ENCODE measurements at regions not wholly inside any gene's neighbourhood (a gene's known extent, or its start where the extent isn't known, plus 50 kb on each side); places are given as distances from the start of the nearest gene placed in this dataset.
"Not testable (repeated sequence)": the region's sequence is repeated elsewhere in the genome, so short reads cannot be mapped to it uniquely, and the experiment has no call there.

- in situ Hi-C loops (cut with HindIII; ENCODE audit: low sequenced_read_pairs): no loop called here
- TF ChIP-seq CTCF (IDR thresholded peaks at IDR 0.05; ENCODE audit: low read depth, low read length, missing control alignments): no peak
- DNase-seq (ENCODE audit: low read depth): no peak
These were observed 470.0 kb upstream of the GCFC2 start for GRCh38 chr2:76180676-76181075.

GRCh38 chr2:76178610-76179009, 467.9 kb upstream of the GCFC2 start:
- in situ Hi-C loops (cut with HindIII; ENCODE audit: low sequenced_read_pairs): no loop called here
- no peak for TF ChIP-seq CTCF (IDR thresholded peaks at IDR 0.05; ENCODE audit: low read depth, low read length, missing control alignments)
- H3K4me3 ChIP-seq (ENCODE audit: low read depth, low read length): no peak overlapping the region
- no peak for DNase-seq (ENCODE audit: low read depth)

More at GRCh38 chr2:76180676-76181075, 470.0 kb upstream of the GCFC2 start:
- H3K4me3 ChIP-seq (ENCODE audit: low read depth, low read length): no peak overlapping the region

- in situ Hi-C loops (cut with HindIII; ENCODE audit: low sequenced_read_pairs): no loop called here
- H3K4me3 ChIP-seq (ENCODE audit: low read depth, low read length): no peak overlapping the region
- no peak for TF ChIP-seq CTCF (IDR thresholded peaks at IDR 0.05; ENCODE audit: low read depth, low read length, missing control alignments)
- DNase-seq (ENCODE audit: low read depth): no peak
These were observed 464.6 kb upstream of the GCFC2 start for GRCh38 chr2:76175295-76175694.

- no peak for TF ChIP-seq CTCF (IDR thresholded peaks at IDR 0.05; ENCODE audit: low read depth, low read length, missing control alignments)
- in situ Hi-C loops (cut with HindIII; ENCODE audit: low sequenced_read_pairs): no loop called here
- no peak overlapping the region for H3K4me3 ChIP-seq (ENCODE audit: low read depth, low read length)
- no peak for DNase-seq (ENCODE audit: low read depth)
These were observed 463.8 kb upstream of the GCFC2 start for GRCh38 chr2:76174505-76174904.

- in situ Hi-C loops (cut with HindIII; ENCODE audit: low sequenced_read_pairs); H3K4me3 ChIP-seq (ENCODE audit: low read depth, low read length); DNase-seq (ENCODE audit: low read depth): not testable (repeated sequence)
These were observed 462.5 kb upstream of the GCFC2 start for GRCh38 chr2:76173206-76173605.

GRCh38 chr2:76172154-76172595, 461.5 kb upstream of the GCFC2 start:
- H3K4me3 ChIP-seq (ENCODE audit: low read depth, low read length); in situ Hi-C loops (cut with HindIII; ENCODE audit: low sequenced_read_pairs); DNase-seq (ENCODE audit: low read depth): not testable (repeated sequence)

- no peak for DNase-seq (ENCODE audit: low read depth)
- no peak overlapping the region for H3K4me3 ChIP-seq (ENCODE audit: low read depth, low read length)
- in situ Hi-C loops (cut with HindIII; ENCODE audit: low sequenced_read_pairs): no loop called here
- no peak for TF ChIP-seq CTCF (IDR thresholded peaks at IDR 0.05; ENCODE audit: low read depth, low read length, missing control alignments)
These were observed 460.1 kb upstream of the GCFC2 start for GRCh38 chr2:76170856-76171255.

GRCh38 chr2:76170009-76170384, 459.3 kb upstream of the GCFC2 start:
- in situ Hi-C loops (cut with HindIII; ENCODE audit: low sequenced_read_pairs): no loop called here
- DNase-seq (ENCODE audit: low read depth): no peak
- no peak overlapping the region for H3K4me3 ChIP-seq (ENCODE audit: low read depth, low read length)
- no peak for TF ChIP-seq CTCF (IDR thresholded peaks at IDR 0.05; ENCODE audit: low read depth, low read length, missing control alignments)

Measured in astrocyte of the cerebellum (primary cell).